ENCODE measurements at regions not wholly inside any gene's neighbourhood (a gene's known extent, or its start where the extent isn't known, plus 50 kb on each side); places are given as distances from the start of the nearest gene placed in this dataset.

- no peak for TF ChIP-seq EP300 (IDR thresholded peaks at IDR 0.05; ENCODE audit: borderline replicate concordance)
- no peak for TF ChIP-seq REST (IDR thresholded peaks at IDR 0.05; ENCODE audit: low read depth)
- no peak for TF ChIP-seq YY1 (IDR thresholded peaks at IDR 0.05; ENCODE audit: low read depth)
- no peak for TF ChIP-seq RAD21 (IDR thresholded peaks at IDR 0.05; ENCODE audit: low read depth)
- TF ChIP-seq TAF1 (IDR thresholded peaks at IDR 0.05; ENCODE audit: low read depth), result no peak
- no peak for TF ChIP-seq TCF12 (IDR thresholded peaks at IDR 0.05; ENCODE audit: low read depth)
- TF ChIP-seq CREB1 (IDR thresholded peaks at IDR 0.05; ENCODE audit: low read depth), result no peak
- no peak for TF ChIP-seq MAX (IDR thresholded peaks at IDR 0.05)
- TF ChIP-seq CEBPB (IDR thresholded peaks at IDR 0.05), result no peak
- TF ChIP-seq NFIC (IDR thresholded peaks at IDR 0.05), result no peak
- TF ChIP-seq TEAD4 (IDR thresholded peaks at IDR 0.05), result no peak
- TF ChIP-seq EGR1 (IDR thresholded peaks at IDR 0.05), result no peak
- TF ChIP-seq ZBTB7A (IDR thresholded peaks at IDR 0.05; ENCODE audit: low read depth), result no peak
- TF ChIP-seq FOXM1 (IDR thresholded peaks at IDR 0.05; ENCODE audit: borderline replicate concordance, low read depth), result no peak
Measured at GRCh38 chr12:127781336-127781735, 485.6 kb upstream of the TMEM132C start.
